HL-60 (cell line): ENCODE measurements at regions not wholly inside any gene's neighbourhood (a gene's known extent, or its start where the extent isn't known, plus 50 kb on each side); places are given as distances from the start of the nearest gene placed in this dataset.
A peak's percentile ranks its signal among the peaks of the same experiment; 100 is the strongest.

Experiments
- DNase-seq, 2 experiments: peaks; one replicate each; pipeline ENCODE4 v3.0.0-alpha.2; 2010 to 2020; ENCODE audit warnings: low read depth in 1 of 2, low spot score in 1 of 2
- H3K27ac ChIP-seq: fragments of 250-450 bp; sonication (Bioruptor Pico); replicated peaks from 2 replicates; pipeline ENCODE4 v1.5.1; 2020; ENCODE audit warnings: mild to moderate bottlenecking, moderate library complexity
- H3K27me3 ChIP-seq: fragments of 250-450 bp; sonication (Bioruptor Pico); 2 replicates; pipeline ENCODE4 v1.5.1; 2021; ENCODE audit warnings: mild to moderate bottlenecking, moderate library complexity; ENCODE audit not compliant: insufficient read depth, poor library complexity, severe bottlenecking
- H3K4me3 ChIP-seq: replicated peaks from 2 replicates; pipeline ENCODE4 v1.5.1; 2011; ENCODE audit warnings: mild to moderate bottlenecking, control low read depth, low read length; ENCODE audit not compliant: insufficient read depth
- GABPA ChIP-seq: IDR thresholded peaks from 2 replicates; pipeline ENCODE4 v1.6.1; 2012; ENCODE audit warnings: low read depth
- POLR2AphosphoS5 ChIP-seq: IDR thresholded peaks from 2 replicates; pipeline ENCODE4 v1.6.1; 2012; ENCODE audit warnings: low read depth
- SPI1 ChIP-seq: IDR thresholded peaks from 2 replicates; pipeline ENCODE4 v1.6.1; 2012; ENCODE audit warnings: low read depth, mild to moderate bottlenecking, borderline replicate concordance
- TF ChIP-seq, protein P1 (sequence below): IDR thresholded peaks from 2 replicates; pipeline ENCODE4 v1.6.1; 2012; ENCODE audit warnings: low read depth; ENCODE audit not compliant: insufficient replicate concordance
- TF ChIP-seq, protein P2 (sequence below): IDR thresholded peaks from one replicate; pipeline ENCODE4 v1.5.1; 2011; ENCODE audit warnings: low read length, control low read depth, inconsistent platforms; ENCODE audit not compliant: insufficient read depth

GRCh38 chr11:116442238-116442752, 330.5 kb downstream of the BUD13 start:
- no peak overlapping the region for H3K27ac ChIP-seq
- no peaks in the 10 kb centered on the region for H3K27me3 ChIP-seq
- no peak for DNase-seq
- no peak for TF ChIP-seq SPI1
- no peak for TF ChIP-seq POLR2AphosphoS5
- TF ChIP-seq GABPA, result no peak
- TF ChIP-seq, protein P1, sequence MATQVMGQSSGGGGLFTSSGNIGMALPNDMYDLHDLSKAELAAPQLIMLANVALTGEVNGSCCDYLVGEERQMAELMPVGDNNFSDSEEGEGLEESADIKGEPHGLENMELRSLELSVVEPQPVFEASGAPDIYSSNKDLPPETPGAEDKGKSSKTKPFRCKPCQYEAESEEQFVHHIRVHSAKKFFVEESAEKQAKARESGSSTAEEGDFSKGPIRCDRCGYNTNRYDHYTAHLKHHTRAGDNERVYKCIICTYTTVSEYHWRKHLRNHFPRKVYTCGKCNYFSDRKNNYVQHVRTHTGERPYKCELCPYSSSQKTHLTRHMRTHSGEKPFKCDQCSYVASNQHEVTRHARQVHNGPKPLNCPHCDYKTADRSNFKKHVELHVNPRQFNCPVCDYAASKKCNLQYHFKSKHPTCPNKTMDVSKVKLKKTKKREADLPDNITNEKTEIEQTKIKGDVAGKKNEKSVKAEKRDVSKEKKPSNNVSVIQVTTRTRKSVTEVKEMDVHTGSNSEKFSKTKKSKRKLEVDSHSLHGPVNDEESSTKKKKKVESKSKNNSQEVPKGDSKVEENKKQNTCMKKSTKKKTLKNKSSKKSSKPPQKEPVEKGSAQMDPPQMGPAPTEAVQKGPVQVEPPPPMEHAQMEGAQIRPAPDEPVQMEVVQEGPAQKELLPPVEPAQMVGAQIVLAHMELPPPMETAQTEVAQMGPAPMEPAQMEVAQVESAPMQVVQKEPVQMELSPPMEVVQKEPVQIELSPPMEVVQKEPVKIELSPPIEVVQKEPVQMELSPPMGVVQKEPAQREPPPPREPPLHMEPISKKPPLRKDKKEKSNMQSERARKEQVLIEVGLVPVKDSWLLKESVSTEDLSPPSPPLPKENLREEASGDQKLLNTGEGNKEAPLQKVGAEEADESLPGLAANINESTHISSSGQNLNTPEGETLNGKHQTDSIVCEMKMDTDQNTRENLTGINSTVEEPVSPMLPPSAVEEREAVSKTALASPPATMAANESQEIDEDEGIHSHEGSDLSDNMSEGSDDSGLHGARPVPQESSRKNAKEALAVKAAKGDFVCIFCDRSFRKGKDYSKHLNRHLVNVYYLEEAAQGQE, result no peak
- TF ChIP-seq, protein P2, sequence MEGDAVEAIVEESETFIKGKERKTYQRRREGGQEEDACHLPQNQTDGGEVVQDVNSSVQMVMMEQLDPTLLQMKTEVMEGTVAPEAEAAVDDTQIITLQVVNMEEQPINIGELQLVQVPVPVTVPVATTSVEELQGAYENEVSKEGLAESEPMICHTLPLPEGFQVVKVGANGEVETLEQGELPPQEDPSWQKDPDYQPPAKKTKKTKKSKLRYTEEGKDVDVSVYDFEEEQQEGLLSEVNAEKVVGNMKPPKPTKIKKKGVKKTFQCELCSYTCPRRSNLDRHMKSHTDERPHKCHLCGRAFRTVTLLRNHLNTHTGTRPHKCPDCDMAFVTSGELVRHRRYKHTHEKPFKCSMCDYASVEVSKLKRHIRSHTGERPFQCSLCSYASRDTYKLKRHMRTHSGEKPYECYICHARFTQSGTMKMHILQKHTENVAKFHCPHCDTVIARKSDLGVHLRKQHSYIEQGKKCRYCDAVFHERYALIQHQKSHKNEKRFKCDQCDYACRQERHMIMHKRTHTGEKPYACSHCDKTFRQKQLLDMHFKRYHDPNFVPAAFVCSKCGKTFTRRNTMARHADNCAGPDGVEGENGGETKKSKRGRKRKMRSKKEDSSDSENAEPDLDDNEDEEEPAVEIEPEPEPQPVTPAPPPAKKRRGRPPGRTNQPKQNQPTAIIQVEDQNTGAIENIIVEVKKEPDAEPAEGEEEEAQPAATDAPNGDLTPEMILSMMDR, result no peak
- no peak overlapping the region for H3K4me3 ChIP-seq

GRCh38 chr11:116439361-116439677, 333.5 kb downstream of the BUD13 start:
- no peak for DNase-seq
- H3K4me3 ChIP-seq, result no peak overlapping the region
- H3K27me3 ChIP-seq, result no peaks in the 10 kb centered on the region
- TF ChIP-seq, protein P1, result no peak
- TF ChIP-seq, protein P2, result no peak
- no peak for TF ChIP-seq GABPA
- no peak; the same call in none of the 2 replicates for TF ChIP-seq SPI1
- TF ChIP-seq POLR2AphosphoS5, result no peak
- H3K27ac ChIP-seq, result no peak overlapping the region

DNA sequence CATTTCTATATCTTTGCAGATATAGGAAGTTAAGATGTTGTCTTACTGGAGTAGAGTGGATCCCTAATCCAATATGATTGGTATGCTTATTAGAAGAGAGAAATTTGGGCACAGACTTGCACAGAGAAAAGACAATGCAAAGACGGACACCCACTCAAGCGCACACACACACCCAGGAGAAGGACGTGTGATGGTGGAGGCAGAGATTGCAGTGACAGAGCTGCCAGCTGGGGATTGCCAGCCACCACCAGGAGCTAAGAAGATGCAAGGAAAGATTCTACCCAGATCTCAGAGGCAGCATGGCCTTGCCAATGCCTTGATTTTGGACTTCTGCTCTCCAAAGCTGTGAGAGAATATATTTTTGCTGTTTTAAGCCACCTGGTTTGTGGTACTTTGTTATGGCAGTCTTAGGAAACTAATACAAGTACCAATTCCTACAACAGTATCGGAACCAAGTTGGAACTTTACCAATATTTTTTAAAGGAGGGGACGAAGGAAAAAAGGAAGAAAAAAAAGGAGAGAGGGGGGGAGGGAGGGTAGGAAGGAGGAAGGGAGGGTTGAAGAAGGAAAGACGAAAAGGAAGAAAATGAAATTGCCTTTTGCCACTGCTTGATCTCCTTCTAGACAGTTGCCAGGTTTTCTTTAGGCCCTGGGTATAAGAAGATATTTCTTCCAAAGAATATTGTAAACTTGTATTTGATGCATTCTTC, 334.0 kb downstream of the BUD13 start:
- no peak overlapping the region for H3K27ac ChIP-seq
- no peak overlapping the region for H3K4me3 ChIP-seq
- TF ChIP-seq SPI1 (0 out of 2 replicates have a peak, but pooled peaks have one; percentile 61), POLR2AphosphoS5 (no peak)
- no peaks in the 10 kb centered on the region for H3K27me3 ChIP-seq
- DNase-seq, result no peak

DNA sequence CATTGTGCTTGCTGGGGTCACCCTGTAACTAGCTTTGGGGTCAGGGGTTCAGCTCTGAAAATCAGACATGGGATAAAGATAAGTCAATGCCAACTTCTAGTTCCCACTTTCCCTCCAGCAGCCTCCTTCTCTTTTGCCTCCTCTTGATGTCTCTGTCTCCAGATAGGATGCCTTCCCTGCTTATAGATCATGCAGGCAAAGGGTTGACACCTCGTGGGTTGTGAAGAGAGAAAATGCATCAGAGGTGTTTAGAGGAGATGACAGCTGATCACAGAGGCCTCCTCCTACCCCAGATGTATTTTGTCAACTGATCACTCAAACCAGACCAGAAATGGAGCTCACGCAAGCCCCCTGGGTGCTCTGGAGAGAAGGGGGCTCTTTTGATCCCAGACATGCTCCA, 337.8 kb downstream of the BUD13 start:
- H3K27ac ChIP-seq, result no peak overlapping the region
- H3K4me3 ChIP-seq, result no peak overlapping the region
- DNase-seq, result no peak
- TF ChIP-seq GABPA, result no peak
- TF ChIP-seq, protein P2, result no peak
- no peaks in the 10 kb centered on the region for H3K27me3 ChIP-seq
